ENCODE measurements at regions not wholly inside any gene's neighbourhood (a gene's known extent, or its start where the extent isn't known, plus 50 kb on each side); places are given as distances from the start of the nearest gene placed in this dataset.

- Mint-ChIP-seq H3K4me1 (peaks cover 19 to 20% of the 10 kb centered on the region in 2 experiments), H3K27ac (peak overlapping the region; percentile 4 to 23 (median 9); a peak in 5 of 7 replicates), H3K9me3 (no peaks in the 10 kb centered on the region; a peak in 1 of 5 replicates), H3K36me3 (ENCODE audit: insufficient read depth in 1 of 3, low read depth in 3 of 3) (no peaks in the 10 kb centered on the region; a peak in 1 of 7 replicates), H3K27me3 (ENCODE audit: low read depth) (no peaks in the 10 kb centered on the region), H3K4me3 (no peak overlapping the region)
- Histone ChIP-seq H2AFZ (ENCODE audit: low read length) (no peak overlapping the region), H3K4me2 (ENCODE audit: insufficient read depth, insufficient read length, low read length) (no peak overlapping the region), H4K91ac (ENCODE audit: insufficient read length, low read depth, low read length) (no peak overlapping the region), H2AK5ac (ENCODE audit: insufficient read length, low read length) (no peak overlapping the region), H3K18ac (ENCODE audit: insufficient read length, low read depth, low read length) (no peak overlapping the region), H2BK5ac (ENCODE audit: insufficient read length, low read length) (no peak overlapping the region), H4K5ac (ENCODE audit: insufficient read length, low read depth, low read length) (no peak overlapping the region), H3K56ac (ENCODE audit: insufficient read length, low read depth, low read length) (no peak overlapping the region), H3K23ac (ENCODE audit: insufficient read length, low read depth, low read length) (no peak overlapping the region), H3K23me2 (ENCODE audit: insufficient read length, low read depth, low read length, poor library complexity, severe bottlenecking) (no peaks in the 10 kb centered on the region), H3K9ac (ENCODE audit: extremely low read depth, insufficient read length, low read length) (no peak overlapping the region), H2BK12ac (ENCODE audit: insufficient read length, low read depth, low read length) (no peak overlapping the region), H4K20me1 (ENCODE audit: control insufficient read depth, insufficient read depth, insufficient read length) (no peaks in the 10 kb centered on the region), H2BK20ac (ENCODE audit: low read depth, low read length, poor library complexity, severe bottlenecking) (no peak overlapping the region), H3K27me3 (ENCODE audit: insufficient read depth, low read length) (no peaks in the 10 kb centered on the region), H3T11ph (ENCODE audit: low read length) (no peak overlapping the region), H3K4ac (ENCODE audit: low read depth, low read length) (no peak overlapping the region), H4K8ac (replicated peaks; ENCODE audit: insufficient read length, low read depth, low read length) (no peak overlapping the region), H3K4me1 (ENCODE audit: insufficient read depth, low read length) (no peaks in the 10 kb centered on the region; the same call in 1 of the 2 replicates), H3K79me1 (ENCODE audit: insufficient read depth, low read depth, low read length, poor library complexity, severe bottlenecking) (no peaks in the 10 kb centered on the region), H3K27ac (ENCODE audit: insufficient read length, low read depth, low read length) (no peak overlapping the region), H2BK15ac (ENCODE audit: low read depth, low read length) (no peak overlapping the region), H2BK120ac (ENCODE audit: low read depth, low read length, poor library complexity, severe bottlenecking) (no peak overlapping the region), H3K79me2 (ENCODE audit: insufficient read depth, low read length) (no peaks in the 10 kb centered on the region), H3K14ac (ENCODE audit: insufficient read depth, low read length) (no peak overlapping the region), H3K9me3 (ENCODE audit: control insufficient read depth, low read depth, low read length) (no peaks in the 10 kb centered on the region)
- WGBS (ENCODE audit: extremely low coverage, insufficient read length, low lambda C conversion rate) = no CpG with 5 or more reads among the region's 7 CpGs
- no peak for DNase-seq
- TF ChIP-seq, protein P1, sequence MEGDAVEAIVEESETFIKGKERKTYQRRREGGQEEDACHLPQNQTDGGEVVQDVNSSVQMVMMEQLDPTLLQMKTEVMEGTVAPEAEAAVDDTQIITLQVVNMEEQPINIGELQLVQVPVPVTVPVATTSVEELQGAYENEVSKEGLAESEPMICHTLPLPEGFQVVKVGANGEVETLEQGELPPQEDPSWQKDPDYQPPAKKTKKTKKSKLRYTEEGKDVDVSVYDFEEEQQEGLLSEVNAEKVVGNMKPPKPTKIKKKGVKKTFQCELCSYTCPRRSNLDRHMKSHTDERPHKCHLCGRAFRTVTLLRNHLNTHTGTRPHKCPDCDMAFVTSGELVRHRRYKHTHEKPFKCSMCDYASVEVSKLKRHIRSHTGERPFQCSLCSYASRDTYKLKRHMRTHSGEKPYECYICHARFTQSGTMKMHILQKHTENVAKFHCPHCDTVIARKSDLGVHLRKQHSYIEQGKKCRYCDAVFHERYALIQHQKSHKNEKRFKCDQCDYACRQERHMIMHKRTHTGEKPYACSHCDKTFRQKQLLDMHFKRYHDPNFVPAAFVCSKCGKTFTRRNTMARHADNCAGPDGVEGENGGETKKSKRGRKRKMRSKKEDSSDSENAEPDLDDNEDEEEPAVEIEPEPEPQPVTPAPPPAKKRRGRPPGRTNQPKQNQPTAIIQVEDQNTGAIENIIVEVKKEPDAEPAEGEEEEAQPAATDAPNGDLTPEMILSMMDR (conservative IDR thresholded peaks at IDR 0.05) = no peak
Observed at GRCh38 chr5:163379298-163380155, 57.9 kb upstream of the CCNG1 start.
